Right atrium auricular region (tissue), 2 donors: ENCODE measurements at regions not wholly inside any gene's neighbourhood (a gene's known extent, or its start where the extent isn't known, plus 50 kb on each side); places are given as distances from the start of the nearest gene placed in this dataset.

Experiments
- DNase-seq: peaks from one replicate; pipeline ENCODE4 v3.0.0-alpha.2; 2019; ENCODE audit warnings: low spot score
- H3K27ac ChIP-seq, 2 donors: fragments of 200-600 bp; sonication (generic); 1 replicate in 1 of 2; 2 replicates in 1 of 2; pipeline ENCODE4 v1.5.1; 2016 to 2019
- H3K27me3 ChIP-seq, 2 donors: fragments of 200-600 bp; sonication (generic); one replicate each; pipeline versions ENCODE4 v1.5.1 to v1.6.0; 2017 to 2019
- H3K36me3 ChIP-seq: fragments of 200-600 bp; sonication (generic); one replicate; pipeline ENCODE4 v1.5.1; 2016
- H3K4me1 ChIP-seq, 2 donors: fragments of 200-600 bp; sonication (generic); one replicate each; pipeline versions ENCODE4 v1.5.1 to v1.6.0; 2017 to 2019
- H3K4me3 ChIP-seq, 2 donors: fragments of 200-600 bp; sonication (generic); 1 replicate in 1 of 2; 2 replicates in 1 of 2; pipeline ENCODE4 v1.5.1; 2017 to 2019; ENCODE audit warnings: mild to moderate bottlenecking in 1 of 2, moderate library complexity in 1 of 2
- H3K9me3 ChIP-seq, 2 donors: fragments of 200-600 bp; sonication (generic); one replicate each; pipeline ENCODE4 v1.5.1; 2019
- TF ChIP-seq, protein P1 (sequence below), 2 donors: fragments of 200-600 bp; sonication (generic); IDR thresholded peaks; one replicate each; pipeline ENCODE4 v1.5.1; 2019; ENCODE audit warnings: antibody characterized with exemption in 2 of 2

GRCh38 chr10:130485958-130486895 is 350.0 kb downstream of the GLRX3 start:
- Histone ChIP-seq H3K27ac (no peak overlapping the region), H3K9me3 (no peaks in the 10 kb centered on the region), H3K27me3 (no peaks in the 10 kb centered on the region), H3K4me1 (no peaks in the 10 kb centered on the region), H3K36me3 (no peaks in the 10 kb centered on the region), H3K4me3 (no peak overlapping the region)
- TF ChIP-seq, protein P1, sequence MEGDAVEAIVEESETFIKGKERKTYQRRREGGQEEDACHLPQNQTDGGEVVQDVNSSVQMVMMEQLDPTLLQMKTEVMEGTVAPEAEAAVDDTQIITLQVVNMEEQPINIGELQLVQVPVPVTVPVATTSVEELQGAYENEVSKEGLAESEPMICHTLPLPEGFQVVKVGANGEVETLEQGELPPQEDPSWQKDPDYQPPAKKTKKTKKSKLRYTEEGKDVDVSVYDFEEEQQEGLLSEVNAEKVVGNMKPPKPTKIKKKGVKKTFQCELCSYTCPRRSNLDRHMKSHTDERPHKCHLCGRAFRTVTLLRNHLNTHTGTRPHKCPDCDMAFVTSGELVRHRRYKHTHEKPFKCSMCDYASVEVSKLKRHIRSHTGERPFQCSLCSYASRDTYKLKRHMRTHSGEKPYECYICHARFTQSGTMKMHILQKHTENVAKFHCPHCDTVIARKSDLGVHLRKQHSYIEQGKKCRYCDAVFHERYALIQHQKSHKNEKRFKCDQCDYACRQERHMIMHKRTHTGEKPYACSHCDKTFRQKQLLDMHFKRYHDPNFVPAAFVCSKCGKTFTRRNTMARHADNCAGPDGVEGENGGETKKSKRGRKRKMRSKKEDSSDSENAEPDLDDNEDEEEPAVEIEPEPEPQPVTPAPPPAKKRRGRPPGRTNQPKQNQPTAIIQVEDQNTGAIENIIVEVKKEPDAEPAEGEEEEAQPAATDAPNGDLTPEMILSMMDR (IDR thresholded peaks at IDR 0.05), result no peak
- no peak for DNase-seq

GRCh38 chr10:130486906-130487305 is 350.7 kb downstream of the GLRX3 start:
- Histone ChIP-seq H3K27ac (no peak overlapping the region), H3K9me3 (no peaks in the 10 kb centered on the region), H3K36me3 (no peaks in the 10 kb centered on the region), H3K27me3 (no peaks in the 10 kb centered on the region), H3K4me1 (no peaks in the 10 kb centered on the region), H3K4me3 (no peak overlapping the region)
- TF ChIP-seq, protein P1 (IDR thresholded peaks at IDR 0.05), result no peak
- DNase-seq, result no peak

DNA sequence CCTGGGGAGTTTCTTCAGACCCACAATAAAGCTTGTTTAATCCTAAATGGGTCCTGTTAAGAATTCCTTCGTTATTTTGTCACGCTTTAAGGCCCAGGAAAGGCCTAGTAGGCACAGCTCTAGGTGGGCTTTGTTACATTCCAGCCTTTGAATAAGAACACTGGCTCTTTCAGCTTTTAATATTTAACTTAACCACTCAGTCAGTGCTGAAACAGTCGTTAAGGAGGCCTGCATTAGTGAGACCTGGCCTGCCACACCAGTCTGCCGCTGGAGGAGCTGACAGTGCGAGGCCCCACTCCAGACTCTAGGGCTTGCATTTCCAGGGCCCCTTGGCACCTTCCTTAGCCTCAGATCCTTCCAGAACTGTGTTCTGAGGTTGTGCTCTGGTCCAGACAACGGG is 351.4 kb downstream of the GLRX3 start:
- no peaks in the 10 kb centered on the region for H3K27me3 ChIP-seq
- no peak overlapping the region for H3K27ac ChIP-seq
- no peaks in the 10 kb centered on the region for H3K4me1 ChIP-seq
- no peaks in the 10 kb centered on the region for H3K9me3 ChIP-seq
- DNase-seq, result no peak
- H3K4me3 ChIP-seq, result no peak overlapping the region
- no peaks in the 10 kb centered on the region for H3K36me3 ChIP-seq
- TF ChIP-seq, protein P1 (IDR thresholded peaks at IDR 0.05), result no peak

DNA sequence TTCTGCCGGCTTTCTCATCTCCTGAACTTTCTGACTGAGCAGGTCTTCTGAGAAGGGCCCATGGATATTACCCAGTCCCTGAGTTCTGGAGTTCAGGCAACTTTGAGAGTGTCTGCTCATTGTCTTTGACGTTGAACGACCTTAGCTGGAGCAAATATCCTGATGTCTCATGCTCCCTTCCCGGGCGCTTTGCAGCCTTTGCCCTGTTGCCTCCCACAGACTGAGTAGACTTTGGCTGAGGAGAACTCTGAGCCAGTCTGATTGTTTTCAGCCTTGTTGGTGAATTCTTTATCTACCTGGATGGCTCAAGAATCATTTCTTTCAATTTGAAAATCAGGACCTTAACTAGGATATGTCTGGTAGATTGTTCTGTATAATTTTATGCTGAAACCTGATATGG is 353.7 kb downstream of the GLRX3 start:
- no peaks in the 10 kb centered on the region for H3K4me1 ChIP-seq
- no peak overlapping the region for H3K4me3 ChIP-seq
- no peaks in the 10 kb centered on the region for H3K36me3 ChIP-seq
- H3K27me3 ChIP-seq, result no peaks in the 10 kb centered on the region
- H3K27ac ChIP-seq, result no peak overlapping the region
- TF ChIP-seq, protein P1 (IDR thresholded peaks at IDR 0.05), result no peak
- H3K9me3 ChIP-seq, result no peaks in the 10 kb centered on the region
- no peak for DNase-seq

DNA sequence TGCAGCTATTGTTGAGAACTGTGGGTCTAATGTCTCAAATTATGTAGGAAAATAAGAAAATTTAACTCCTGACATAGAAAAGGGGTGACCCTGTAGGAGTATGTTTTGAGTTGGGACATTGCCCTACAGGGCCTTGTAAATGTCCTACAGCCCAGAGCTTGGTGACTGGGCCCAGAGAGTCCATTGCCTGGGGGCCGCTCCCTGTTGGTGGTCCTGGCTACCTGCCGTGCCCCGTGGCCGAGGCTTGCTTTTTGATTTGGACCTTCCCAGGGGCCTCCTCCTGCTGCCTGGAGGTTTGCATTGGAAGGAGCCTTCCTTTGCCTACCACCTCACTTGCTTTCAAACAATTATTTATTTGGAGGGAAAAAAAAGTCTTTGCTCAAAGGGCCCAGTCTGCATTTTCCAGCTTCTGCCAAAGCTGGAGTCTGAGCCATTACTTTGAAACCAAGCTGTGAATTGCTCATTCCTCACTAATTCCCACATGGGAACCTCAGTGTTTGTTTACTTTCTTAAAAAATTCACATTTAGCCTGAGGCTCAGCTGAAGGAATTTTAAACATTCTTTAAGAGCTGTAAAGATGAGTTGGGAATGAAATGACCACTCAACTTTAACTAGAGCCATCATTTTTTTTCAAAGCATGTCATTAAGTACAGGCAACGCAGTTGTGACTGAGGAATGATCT is 355.0 kb downstream of the GLRX3 start:
- no peak for DNase-seq
- H3K4me3 ChIP-seq, result no peak overlapping the region
- H3K36me3 ChIP-seq, result no peaks in the 10 kb centered on the region

More for the DNA sequence above, 355.0 kb downstream of the GLRX3 start:
- TF ChIP-seq, protein P1 (IDR thresholded peaks at IDR 0.05), result no peak
- H3K27ac ChIP-seq, result no peak overlapping the region
- no peaks in the 10 kb centered on the region for H3K4me1 ChIP-seq
- no peaks in the 10 kb centered on the region for H3K9me3 ChIP-seq
- H3K27me3 ChIP-seq, result no peaks in the 10 kb centered on the region
